T-helper 2 cell treated with Interferon-gamma antibody and Interleukin-4, amounts not matched to agents 100 ng/mL and 5 ng/mL, for 36 hours (primary cell): ENCODE measurements at regions not wholly inside any gene's neighbourhood (a gene's known extent, or its start where the extent isn't known, plus 50 kb on each side); places are given as distances from the start of the nearest gene placed in this dataset.

Experiments used
- intact Hi-C: fragments of 100-400 bp; cut with micrococcal nuclease; formaldehyde crosslinking; loops from one replicate; pipeline ENCODE4 v1.15.1; 2023

GRCh38 chr17:72255481-72255880, 134.7 kb downstream of the SOX9 start:
- intact Hi-C loops = no loop called here

- intact Hi-C loops = no loop called here
These were observed 137.9 kb downstream of the SOX9 start for GRCh38 chr17:72258711-72259110.

GRCh38 chr17:72259922-72260321, 139.1 kb downstream of the SOX9 start:
- intact Hi-C loops = no loop called here

GRCh38 chr17:72262766-72263165, 141.9 kb downstream of the SOX9 start:
- intact Hi-C loops = no loop called here

GRCh38 chr17:72264682-72265405, 144.0 kb downstream of the SOX9 start:
- intact Hi-C loops = no loop called here

- intact Hi-C loops = no loop called here
These were observed 145.4 kb downstream of the SOX9 start for GRCh38 chr17:72266112-72266775.

GRCh38 chr17:72267601-72268000, 146.8 kb downstream of the SOX9 start:
- intact Hi-C loops = no loop called here

GRCh38 chr17:72268431-72268830, 147.6 kb downstream of the SOX9 start:
- intact Hi-C loops = no loop called here

- intact Hi-C loops = no loop called here
These were observed 149.6 kb downstream of the SOX9 start for GRCh38 chr17:72270273-72270924.

GRCh38 chr17:72271603-72272002, 150.8 kb downstream of the SOX9 start:
- intact Hi-C loops = no loop called here

- intact Hi-C loops = no loop called here
These were observed 152.7 kb downstream of the SOX9 start for GRCh38 chr17:72273289-72274056.

GRCh38 chr17:72274614-72275013, 153.8 kb downstream of the SOX9 start:
- intact Hi-C loops = no loop called here

- intact Hi-C loops = no loop called here
These were observed 160.1 kb downstream of the SOX9 start for GRCh38 chr17:72280881-72281280.

- intact Hi-C loops = no loop called here
These were observed 161.7 kb downstream of the SOX9 start for GRCh38 chr17:72282439-72283029.

GRCh38 chr17:72284806-72285205, 164.0 kb downstream of the SOX9 start:
- intact Hi-C loops = no loop called here

GRCh38 chr17:72287586-72287985, 166.8 kb downstream of the SOX9 start:
- intact Hi-C loops = no loop called here

- intact Hi-C loops = no loop called here
These were observed 173.7 kb downstream of the SOX9 start for GRCh38 chr17:72294487-72294893.

- intact Hi-C loops = no loop called here
These were observed 175.1 kb downstream of the SOX9 start for GRCh38 chr17:72295916-72296315.

- intact Hi-C loops = no loop called here
These were observed 175.6 kb downstream of the SOX9 start for GRCh38 chr17:72296456-72296855.

- intact Hi-C loops = no loop called here
These were observed 176.7 kb downstream of the SOX9 start for GRCh38 chr17:72297326-72298115.

GRCh38 chr17:72299100-72299499, 178.3 kb downstream of the SOX9 start:
- intact Hi-C loops = no loop called here
